ENCODE measurements at regions not wholly inside any gene's neighbourhood (a gene's known extent, or its start where the extent isn't known, plus 50 kb on each side); places are given as distances from the start of the nearest gene placed in this dataset.

DNA sequence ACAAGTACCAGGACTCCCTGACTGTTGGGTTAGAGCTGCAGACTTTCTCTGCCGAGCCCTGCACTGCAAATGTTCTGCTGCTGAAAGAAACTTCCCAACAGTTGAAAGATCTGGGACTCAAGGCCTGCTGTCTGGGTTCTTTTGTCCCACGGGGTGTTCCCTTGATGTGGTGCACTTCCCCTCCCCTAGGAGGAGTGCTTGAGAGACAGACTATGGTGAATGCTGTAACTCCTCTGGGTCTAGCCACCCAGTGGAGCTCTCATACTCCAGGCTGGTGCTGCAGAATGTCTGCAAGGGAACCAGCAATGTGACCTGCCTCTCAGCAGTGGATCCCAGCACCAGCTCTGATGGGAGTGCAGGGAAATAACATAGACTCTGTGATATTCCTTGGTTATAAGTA, 129.2 kb upstream of the SLCO1B1 start:
- TF ChIP-seq E2F4 (IDR thresholded peaks at IDR 0.05; ENCODE audit: low read depth, low read length) (no peak), YBX1 (IDR thresholded peaks at IDR 0.05) (no peak), KDM1A (IDR thresholded peaks at IDR 0.05; ENCODE audit: borderline replicate concordance) (no peak), MYC (IDR thresholded peaks at IDR 0.05; ENCODE audit: insufficient read depth, insufficient read length, insufficient replicate concordance, low read length, severe bottlenecking) (no peak), POLR2A (IDR thresholded peaks at IDR 0.05; ENCODE audit: low read depth, low read length) (no peak), POU2F2 (IDR thresholded peaks at IDR 0.05; ENCODE audit: borderline replicate concordance, low read depth, low read length) (no peak), HDGF (IDR thresholded peaks at IDR 0.05) (no peak), CEBPB (IDR thresholded peaks at IDR 0.05; ENCODE audit: borderline replicate concordance in 1 of 2, low read depth in 2 of 2, low read length in 2 of 2) (no peak), RAD21 (IDR thresholded peaks at IDR 0.05; ENCODE audit: insufficient read depth, low read depth, low read length) (no peak), IRF4 (IDR thresholded peaks at IDR 0.05; ENCODE audit: low read depth, low read length) (no peak)
- TF ChIP-seq, protein P1, sequence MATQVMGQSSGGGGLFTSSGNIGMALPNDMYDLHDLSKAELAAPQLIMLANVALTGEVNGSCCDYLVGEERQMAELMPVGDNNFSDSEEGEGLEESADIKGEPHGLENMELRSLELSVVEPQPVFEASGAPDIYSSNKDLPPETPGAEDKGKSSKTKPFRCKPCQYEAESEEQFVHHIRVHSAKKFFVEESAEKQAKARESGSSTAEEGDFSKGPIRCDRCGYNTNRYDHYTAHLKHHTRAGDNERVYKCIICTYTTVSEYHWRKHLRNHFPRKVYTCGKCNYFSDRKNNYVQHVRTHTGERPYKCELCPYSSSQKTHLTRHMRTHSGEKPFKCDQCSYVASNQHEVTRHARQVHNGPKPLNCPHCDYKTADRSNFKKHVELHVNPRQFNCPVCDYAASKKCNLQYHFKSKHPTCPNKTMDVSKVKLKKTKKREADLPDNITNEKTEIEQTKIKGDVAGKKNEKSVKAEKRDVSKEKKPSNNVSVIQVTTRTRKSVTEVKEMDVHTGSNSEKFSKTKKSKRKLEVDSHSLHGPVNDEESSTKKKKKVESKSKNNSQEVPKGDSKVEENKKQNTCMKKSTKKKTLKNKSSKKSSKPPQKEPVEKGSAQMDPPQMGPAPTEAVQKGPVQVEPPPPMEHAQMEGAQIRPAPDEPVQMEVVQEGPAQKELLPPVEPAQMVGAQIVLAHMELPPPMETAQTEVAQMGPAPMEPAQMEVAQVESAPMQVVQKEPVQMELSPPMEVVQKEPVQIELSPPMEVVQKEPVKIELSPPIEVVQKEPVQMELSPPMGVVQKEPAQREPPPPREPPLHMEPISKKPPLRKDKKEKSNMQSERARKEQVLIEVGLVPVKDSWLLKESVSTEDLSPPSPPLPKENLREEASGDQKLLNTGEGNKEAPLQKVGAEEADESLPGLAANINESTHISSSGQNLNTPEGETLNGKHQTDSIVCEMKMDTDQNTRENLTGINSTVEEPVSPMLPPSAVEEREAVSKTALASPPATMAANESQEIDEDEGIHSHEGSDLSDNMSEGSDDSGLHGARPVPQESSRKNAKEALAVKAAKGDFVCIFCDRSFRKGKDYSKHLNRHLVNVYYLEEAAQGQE (IDR thresholded peaks at IDR 0.05; ENCODE audit: low read depth, low read length), result no peak
- TF ChIP-seq, protein P2, sequence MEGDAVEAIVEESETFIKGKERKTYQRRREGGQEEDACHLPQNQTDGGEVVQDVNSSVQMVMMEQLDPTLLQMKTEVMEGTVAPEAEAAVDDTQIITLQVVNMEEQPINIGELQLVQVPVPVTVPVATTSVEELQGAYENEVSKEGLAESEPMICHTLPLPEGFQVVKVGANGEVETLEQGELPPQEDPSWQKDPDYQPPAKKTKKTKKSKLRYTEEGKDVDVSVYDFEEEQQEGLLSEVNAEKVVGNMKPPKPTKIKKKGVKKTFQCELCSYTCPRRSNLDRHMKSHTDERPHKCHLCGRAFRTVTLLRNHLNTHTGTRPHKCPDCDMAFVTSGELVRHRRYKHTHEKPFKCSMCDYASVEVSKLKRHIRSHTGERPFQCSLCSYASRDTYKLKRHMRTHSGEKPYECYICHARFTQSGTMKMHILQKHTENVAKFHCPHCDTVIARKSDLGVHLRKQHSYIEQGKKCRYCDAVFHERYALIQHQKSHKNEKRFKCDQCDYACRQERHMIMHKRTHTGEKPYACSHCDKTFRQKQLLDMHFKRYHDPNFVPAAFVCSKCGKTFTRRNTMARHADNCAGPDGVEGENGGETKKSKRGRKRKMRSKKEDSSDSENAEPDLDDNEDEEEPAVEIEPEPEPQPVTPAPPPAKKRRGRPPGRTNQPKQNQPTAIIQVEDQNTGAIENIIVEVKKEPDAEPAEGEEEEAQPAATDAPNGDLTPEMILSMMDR (IDR thresholded peaks at IDR 0.05 in 2 of 3, conservative IDR thresholded peaks at IDR 0.05 in 1 of 3; ENCODE audit: control insufficient read depth in 2 of 3, extremely low read depth in 1 of 3, insufficient read depth in 1 of 3, low read depth in 3 of 3, low read length in 3 of 3), result no peak

All from GM12878 (cell line).